Astrocyte (in vitro differentiated cells and primary cell): ENCODE measurements at regions not wholly inside any gene's neighbourhood (a gene's known extent, or its start where the extent isn't known, plus 50 kb on each side); places are given as distances from the start of the nearest gene placed in this dataset.

Source experiments
- EZH2 ChIP-seq: IDR thresholded peaks from 2 replicates; pipeline ENCODE4 v1.6.1; 2012; ENCODE audit warnings: mild to moderate bottlenecking, low read length, inconsistent platforms; ENCODE audit not compliant: insufficient read depth
- TF ChIP-seq, protein P1 (sequence below): IDR thresholded peaks from 2 replicates; pipeline ENCODE4 v1.5.1; 2011; ENCODE audit warnings: low read depth, mild to moderate bottlenecking, inconsistent platforms, low read length, moderate library complexity; ENCODE audit not compliant: insufficient read depth

DNA sequence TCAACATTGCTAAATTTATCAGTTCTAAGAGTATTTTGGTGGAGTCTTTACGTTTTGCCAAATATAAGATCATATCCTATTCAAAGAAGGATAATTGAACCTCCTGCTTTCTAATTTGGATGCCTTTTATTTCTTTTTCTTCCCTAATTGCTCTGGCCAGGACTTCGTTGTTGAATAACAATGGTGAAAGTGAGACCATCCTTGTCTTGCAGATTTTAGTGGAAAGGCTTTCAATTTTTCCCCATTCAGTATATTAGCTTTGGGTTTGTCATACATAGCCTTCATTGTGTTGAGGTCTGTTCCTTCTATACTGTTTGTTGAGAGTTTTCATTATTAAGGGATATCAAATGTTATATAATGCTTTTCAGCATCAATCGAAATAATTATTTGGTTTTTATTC lies 1974.2 kb upstream of the ACO1 start:
- TF ChIP-seq, protein P1, sequence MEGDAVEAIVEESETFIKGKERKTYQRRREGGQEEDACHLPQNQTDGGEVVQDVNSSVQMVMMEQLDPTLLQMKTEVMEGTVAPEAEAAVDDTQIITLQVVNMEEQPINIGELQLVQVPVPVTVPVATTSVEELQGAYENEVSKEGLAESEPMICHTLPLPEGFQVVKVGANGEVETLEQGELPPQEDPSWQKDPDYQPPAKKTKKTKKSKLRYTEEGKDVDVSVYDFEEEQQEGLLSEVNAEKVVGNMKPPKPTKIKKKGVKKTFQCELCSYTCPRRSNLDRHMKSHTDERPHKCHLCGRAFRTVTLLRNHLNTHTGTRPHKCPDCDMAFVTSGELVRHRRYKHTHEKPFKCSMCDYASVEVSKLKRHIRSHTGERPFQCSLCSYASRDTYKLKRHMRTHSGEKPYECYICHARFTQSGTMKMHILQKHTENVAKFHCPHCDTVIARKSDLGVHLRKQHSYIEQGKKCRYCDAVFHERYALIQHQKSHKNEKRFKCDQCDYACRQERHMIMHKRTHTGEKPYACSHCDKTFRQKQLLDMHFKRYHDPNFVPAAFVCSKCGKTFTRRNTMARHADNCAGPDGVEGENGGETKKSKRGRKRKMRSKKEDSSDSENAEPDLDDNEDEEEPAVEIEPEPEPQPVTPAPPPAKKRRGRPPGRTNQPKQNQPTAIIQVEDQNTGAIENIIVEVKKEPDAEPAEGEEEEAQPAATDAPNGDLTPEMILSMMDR: no peak
- no peak for TF ChIP-seq EZH2
